GM18507 (cell line): ENCODE measurements at regions not wholly inside any gene's neighbourhood (a gene's known extent, or its start where the extent isn't known, plus 50 kb on each side); places are given as distances from the start of the nearest gene placed in this dataset.
A peak's percentile ranks its signal among the peaks of the same experiment; 100 is the strongest.
"Not testable (repeated sequence)": the region's sequence is repeated elsewhere in the genome, so short reads cannot be mapped to it uniquely, and the experiment has no call there.

Experiments used
- DNase-seq: peaks from one replicate; pipeline ENCODE4 v3.0.0; 2011; ENCODE audit warnings: low read depth; ENCODE audit not compliant: insufficient read length; ENCODE audit errors: extremely low spot score
- FAIRE-seq: peaks from 2 replicates; lab custom pipeline; 2011; peaks lifted over from hg19 to GRCh38; lab: Jason Lieb, UNC

DNA sequence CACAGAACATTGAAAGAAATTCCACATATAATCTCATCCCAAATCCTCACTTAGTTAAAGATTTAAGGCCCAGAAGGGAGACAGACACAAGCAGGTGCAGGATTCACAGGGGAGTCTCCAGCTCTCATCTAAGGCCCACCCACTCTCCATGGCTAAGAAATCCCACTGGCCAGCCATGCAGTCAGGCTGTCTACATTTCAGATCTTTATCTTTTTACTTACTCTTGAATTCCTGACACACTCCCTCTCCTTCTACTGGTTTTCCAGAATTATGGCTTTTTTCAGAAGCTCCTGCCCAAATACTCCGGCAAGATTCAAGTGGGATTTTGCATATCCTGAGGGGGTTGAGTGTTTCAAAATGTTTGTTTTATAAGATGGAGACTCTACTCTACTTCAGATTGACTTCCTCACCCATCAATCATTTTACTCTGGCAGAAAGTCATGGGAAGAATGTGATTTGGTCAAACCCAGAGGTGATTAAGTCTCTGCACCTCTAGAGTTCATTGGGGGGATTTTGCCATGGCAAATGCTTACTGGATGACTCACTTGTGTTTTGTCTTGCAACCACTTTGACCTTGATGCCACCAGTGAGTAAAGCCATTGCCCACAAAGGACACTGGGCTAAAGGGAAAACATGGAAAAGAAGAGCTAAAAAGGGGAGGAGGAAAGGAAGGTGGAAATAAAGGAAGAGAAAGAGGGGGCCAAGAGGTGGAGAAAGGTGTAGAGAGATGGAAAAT, 688.8 kb upstream of the SALL1 start:
- FAIRE-seq (no peak), DNase-seq (no peak)

DNA sequence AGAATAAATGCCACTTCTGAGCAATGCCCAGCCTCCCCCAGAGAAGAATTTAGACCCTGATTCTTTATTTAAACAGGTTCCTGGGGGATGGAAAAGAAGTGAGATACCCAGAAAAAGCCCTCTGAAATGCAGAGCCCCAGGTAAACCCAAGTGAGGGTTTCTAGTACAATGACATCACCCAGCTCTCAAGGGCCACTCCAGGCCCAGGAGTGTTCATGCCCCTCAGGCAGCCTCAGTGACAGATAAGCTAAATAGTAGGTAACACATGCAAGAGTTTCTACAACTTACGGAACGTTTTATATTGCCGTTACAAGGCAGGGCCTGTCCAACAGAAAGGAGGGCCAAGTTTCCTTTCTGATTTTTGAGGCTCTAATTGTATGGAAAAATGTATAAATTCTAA, 683.7 kb upstream of the SALL1 start:
- DNase-seq (no peak), FAIRE-seq (no peak)

DNA sequence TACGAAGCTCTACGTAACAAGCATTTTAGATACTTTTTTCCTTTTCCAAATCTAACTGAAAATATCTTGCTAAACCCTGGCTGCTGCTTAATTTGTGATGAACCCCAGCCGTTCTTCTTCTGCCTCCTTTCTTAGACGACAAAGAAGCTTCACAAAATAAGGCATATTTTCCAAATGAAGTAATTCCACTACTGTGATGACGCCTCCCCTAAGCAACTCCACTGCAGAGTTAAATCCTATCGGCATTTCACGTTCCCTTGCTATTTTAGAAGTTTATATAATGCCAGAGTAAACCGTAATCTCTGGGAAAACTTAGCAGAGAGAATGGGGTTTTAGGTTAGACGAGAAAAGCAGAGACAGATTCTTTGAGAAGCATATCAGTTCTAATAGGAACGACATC, 683.1 kb upstream of the SALL1 start:
- FAIRE-seq (no peak), DNase-seq (no peak)

DNA sequence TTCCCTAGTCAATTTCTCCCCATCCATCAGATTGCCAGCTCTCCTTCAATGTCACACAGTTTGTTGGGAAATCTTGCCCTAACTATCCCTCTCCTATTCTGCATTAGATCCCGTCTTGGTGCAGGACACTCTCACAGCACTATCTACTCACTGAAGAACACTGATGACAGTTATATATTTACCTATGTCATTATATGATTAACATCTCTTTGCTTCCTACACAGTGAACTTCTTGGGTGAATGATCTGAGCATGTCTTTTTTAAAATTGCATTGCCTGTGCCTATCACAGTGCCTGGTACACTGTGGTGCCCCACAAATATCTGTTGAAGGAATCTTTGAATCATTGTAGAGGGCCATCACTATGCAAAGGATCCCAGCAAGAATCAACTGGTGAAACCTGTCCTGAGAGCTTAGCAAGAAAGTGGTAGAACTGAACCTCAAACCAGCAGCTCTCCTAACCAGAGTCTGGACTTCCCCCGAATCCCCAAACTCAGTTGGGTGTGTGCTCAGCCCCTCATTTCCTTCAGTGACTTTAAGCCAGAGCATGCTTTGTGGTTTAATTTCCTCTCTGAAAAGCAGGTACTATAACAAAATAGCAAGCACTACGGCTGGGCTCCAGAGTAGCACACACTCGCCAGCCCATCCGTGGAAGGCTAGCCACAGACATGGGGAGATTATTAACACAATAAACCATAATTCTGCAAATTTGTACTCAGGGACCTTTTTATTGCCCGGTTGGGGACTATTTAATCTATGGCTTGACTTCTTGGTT, 680.7 kb upstream of the SALL1 start:
- DNase-seq (peak; percentile 1), FAIRE-seq (peak; percentile 35)

DNA sequence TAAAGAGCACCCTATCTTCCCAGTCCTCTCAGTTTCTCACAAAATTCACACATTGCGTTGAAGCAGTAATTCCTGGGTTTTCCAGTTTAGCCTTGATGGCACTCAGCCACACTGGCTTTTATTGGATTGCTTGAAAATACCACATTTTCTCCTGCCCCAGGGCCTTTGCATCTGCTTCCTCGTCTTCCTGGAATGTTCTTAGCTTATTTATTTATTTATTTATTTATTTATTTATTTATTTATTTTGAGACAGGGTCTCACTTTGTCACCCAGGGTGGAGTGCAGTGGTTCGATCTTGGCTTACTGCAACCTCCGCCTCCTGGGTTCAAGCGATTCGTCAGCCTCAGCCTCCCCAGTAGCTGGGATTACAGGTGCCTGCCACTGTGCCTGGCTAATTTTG, 680.0 kb upstream of the SALL1 start:
- DNase-seq, FAIRE-seq: not testable (repeated sequence)

DNA sequence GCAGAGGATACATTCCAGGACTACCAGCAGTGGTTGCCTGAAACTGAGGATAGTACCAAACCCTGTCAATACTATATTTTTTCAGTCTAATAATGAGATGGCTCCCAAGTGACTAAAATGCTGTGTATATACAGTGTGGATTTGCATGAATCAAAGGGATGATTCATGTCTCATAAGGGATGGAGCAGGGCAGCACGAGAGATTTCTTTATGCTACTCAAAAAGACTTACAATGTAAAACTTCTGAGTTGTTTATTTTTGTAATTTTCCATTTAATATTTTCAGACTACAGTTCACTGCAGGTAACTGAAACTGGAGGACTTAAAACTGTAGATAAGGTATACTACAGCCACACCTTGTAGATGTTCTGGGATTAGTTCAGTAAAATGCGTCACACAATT, 674.7 kb upstream of the SALL1 start:
- DNase-seq = no peak
- no peak for FAIRE-seq

DNA sequence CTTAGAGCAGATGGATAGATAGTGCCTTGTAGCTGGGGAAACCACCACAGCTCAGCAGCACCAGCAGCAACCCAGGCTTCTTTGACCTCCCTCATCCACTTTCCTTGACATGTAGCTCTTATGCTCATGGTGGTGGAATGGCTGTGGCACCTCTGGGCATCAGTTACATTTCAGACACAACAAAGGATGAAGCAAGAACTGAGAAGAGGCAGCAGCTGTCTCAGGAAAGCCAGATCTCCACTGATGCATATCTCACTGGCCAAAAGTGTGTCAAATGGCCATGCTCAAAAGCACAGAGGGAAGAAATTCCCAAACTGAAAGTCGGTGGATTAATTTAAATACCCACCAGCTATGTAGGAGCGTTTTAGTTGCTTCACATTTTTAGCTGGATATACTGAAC, 671.4 kb upstream of the SALL1 start:
- FAIRE-seq (no peak), DNase-seq (no peak)

DNA sequence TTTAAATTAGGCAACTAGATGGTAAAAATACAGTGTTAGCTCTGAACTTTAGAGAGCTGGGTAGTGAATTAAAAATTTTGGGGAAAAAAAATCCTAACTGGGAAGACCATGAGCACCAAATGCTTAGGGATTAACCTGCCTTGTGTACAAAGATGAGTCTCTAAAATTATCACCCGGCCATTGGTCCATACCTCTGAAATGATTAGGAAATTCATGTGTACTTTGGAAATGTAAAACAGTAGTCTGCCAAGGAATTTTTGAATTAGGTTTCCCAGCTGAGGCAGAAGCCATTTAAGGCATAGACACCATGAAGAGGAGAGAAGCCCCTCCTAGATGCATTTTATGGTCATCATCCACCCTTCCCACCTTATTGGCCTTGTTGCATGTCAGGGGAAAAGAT, 670.5 kb upstream of the SALL1 start:
- DNase-seq = no peak
- FAIRE-seq = no peak

DNA sequence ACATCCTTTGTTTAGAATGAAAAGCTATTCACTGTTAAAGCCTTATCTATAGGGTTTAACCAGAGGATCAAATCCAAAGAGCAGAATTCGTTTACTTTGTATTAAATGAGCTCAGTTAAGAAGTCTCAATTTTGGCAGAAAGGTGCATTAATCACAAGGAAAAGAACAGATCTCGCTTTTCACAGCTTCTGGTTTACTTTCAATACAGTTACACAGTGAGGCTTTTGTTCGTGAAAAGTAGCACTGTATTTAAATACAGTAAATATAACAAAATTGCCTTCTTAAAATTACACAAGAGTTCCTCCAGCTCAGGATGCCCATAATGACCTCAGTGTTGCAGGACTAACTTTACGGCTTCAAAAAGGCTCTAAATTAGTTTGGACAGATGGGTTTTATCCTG, 669.1 kb upstream of the SALL1 start:
- DNase-seq (no peak), FAIRE-seq (no peak)

DNA sequence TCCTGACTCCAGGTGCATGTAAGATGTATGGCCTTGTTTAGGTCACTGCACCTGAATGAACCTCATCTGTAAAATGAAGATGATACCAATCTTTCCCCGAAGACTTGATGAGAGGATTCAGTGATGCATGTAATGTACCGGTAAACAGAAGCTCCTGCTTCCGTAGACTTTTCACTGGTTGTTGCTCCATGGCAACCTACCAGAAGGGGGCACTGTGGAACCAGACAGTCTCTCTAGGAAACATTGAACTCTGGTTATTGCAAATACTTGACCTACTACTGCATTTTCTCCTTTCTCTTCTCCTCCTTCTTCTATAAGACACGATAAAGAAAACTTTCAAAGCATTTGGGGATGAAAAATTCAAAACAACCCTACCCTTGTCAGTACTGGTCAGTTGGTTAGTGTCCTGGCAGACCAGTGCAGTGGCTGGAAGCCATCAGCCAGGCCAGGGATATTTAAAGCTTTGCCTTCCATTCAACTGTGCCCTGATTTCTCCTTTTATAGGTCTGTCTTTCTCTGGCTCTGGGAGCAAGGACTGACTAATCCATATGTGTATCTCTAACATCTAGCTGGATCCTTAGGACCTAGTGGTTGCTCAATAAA, 667.4 kb upstream of the SALL1 start:
- FAIRE-seq (no peak), DNase-seq (no peak)

DNA sequence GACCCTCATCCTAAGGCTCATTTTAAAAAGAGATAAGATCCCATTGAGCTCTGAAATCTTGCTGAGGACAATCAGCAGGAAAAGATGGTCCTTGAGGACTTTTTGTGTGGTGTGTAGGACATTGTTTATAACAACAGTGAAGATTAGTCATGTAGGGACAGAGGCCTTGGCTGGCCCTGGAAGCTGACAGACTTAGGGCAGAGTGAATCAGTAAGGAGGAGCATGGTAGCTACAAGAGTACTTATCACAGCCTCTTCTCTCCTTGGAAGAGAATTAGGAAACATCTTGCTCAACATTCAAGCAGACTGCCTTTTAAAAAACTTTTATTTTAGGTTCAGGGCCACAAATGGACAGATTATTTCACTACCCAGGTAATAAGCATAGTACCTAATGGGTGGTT, 665.9 kb upstream of the SALL1 start:
- no peak for DNase-seq
- FAIRE-seq = no peak

DNA sequence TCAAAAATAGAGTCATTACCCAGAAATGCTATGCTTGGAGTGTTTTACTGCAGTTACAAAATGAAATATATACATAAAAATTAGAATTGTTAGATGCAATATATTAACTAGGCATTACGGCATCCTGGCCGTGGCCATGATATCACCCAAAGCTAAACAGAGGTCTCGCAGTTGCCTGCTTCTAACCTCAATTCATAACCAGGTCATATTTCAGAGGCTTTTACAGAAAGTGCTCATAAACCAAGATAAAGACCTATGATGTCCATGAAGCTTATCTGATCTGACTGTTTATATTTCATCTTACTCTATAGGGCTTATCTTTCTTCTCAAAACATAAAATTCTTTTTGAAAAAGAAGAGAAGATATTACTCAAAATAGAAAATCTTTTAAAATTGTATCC, 664.5 kb upstream of the SALL1 start:
- DNase-seq (no peak), FAIRE-seq (no peak)

DNA sequence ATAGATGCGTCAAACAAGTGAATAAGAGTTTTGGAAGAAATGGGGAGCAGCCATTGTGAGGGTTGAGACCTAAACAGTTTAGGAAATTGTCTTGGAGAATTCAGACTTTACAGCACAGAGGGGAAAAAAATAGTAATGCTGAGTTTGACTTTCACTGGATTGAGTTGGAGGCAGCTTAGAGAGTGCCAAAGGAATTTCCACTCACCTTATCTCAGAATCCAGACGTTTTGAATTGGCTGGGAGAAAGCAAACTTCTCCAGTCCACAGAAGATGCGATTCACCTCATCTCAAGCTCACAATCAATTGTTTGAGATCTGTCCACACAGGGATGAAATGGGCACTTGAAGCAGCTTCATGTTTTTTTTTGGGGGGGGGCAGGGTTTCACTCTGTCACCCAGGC, 663.5 kb upstream of the SALL1 start:
- no peak for DNase-seq
- FAIRE-seq = no peak

DNA sequence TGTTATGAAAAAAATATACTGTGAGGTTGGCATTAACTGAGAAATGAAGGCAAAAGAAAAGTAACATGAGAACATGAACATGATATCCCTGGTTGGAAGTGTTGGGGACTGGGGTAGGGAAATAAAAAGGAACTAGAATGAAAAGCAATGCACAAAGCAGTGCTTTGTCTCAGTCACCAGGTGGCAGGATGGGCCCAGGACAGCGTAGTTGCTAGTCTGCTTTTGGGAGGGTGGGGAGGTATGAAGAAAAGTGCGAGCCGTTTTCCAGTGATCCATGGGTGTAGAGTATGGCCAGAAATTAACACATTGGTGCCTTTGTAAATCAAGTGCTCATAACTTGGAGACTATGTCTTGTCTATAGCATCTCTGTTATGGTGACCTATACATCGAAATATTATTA, 662.5 kb upstream of the SALL1 start:
- no peak for FAIRE-seq

DNA sequence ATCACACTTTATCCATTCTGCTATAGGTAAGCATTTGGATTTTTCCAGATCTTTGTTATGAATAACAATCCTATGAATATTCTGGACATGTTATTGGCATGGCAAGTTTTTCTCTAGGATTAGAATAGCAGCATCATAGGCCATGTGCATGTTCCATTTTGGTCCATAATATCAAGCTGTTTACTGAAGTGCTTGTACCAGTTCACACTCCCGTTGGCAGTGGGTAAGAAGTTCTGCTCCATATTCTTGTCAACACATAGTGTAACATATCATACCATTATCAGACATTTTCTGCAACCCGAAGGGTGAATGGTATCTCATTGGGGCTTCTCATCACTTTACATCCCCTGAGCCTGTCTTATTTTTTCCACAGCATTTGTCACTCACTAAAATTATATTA, 661.9 kb upstream of the SALL1 start:
- DNase-seq = no peak
- no peak for FAIRE-seq

More for the DNA sequence above, 662.5 kb upstream of the SALL1 start:
- no peak for DNase-seq

DNA sequence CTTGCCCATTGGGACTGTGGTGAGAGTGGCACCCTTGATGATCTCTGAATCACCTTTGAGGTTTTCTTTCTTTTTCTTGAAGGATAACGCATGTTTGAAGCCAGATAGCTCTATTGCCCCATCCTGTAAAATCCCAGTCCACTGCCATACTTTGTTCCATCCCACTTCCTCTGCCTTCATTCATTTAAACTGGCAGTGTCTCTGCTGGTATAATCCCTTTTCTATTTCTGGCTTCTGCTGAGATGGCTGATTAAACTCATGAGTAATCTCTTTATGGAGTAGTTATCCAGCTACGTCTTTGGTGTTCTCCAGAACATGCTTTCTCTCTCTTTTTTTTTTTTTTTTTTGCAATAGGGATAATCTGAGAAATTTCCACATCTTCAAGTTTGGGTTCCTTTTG, 656.5 kb upstream of the SALL1 start:
- FAIRE-seq (no peak), DNase-seq (no peak)

DNA sequence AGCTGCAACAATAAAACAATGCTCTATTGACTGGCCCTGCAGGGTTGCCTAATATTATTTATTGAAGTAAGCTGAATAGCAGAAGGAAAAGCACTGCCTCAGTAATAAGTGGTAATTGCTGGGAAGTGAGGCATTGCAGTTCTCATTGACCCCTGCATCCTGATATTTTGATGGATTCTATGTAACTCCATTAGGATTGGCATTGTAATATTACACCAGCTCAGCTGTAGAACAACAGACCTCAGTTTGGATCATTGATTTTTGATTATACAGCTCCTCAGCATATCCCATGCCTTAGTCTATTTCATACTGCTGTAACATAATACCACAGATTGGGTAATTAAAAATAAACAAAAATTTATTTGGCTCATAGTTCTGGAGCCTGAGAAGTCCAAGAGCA, 650.6 kb upstream of the SALL1 start:
- DNase-seq (no peak), FAIRE-seq (no peak)

DNA sequence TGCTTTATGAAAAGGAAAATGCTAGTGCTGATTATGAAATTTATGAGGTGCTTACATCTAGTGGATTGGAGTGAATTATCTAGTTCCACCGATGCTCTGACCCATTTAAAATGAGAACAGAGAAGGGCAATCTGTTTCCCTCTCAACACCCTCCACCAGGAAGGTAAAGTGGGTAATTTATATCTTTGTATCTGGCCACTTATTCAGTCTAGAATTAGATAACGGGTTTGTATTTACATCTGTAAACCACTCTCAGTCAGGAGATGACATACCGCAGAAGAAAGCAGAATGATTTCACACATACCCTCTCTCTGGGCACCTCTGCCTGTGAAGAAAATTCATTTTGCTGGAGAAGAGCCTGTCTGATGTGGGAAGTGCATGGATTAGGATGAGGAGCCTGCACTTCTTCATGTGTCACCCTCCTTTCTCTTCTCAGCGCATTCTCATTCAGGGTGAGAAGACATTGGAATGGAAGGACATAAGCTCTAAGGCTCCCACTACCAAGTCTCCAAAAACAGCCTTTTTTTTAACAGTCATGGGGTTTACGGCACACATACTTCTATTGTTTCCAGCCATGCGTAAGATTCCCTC, 646.7 kb upstream of the SALL1 start:
- FAIRE-seq = no peak
- no peak for DNase-seq

DNA sequence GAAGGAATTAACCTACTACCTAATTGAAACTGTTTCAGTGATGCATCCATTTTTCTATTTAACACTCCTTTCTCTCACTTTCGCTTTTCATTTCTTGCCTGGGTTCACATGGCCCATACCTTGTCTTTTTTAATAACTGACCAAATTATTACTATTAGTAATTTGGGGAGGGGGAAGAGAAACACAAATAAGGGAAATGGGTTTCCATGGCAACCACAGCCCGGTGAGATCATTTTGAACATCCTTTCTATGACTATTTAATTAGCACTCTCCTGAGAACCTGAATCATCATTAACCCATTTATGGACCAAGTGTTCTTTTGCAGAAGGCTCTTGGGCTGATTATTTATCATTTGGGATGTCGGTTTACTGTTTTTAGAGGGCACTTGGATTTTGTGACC, 628.2 kb upstream of the SALL1 start:
- DNase-seq = no peak
- FAIRE-seq = no peak

DNA sequence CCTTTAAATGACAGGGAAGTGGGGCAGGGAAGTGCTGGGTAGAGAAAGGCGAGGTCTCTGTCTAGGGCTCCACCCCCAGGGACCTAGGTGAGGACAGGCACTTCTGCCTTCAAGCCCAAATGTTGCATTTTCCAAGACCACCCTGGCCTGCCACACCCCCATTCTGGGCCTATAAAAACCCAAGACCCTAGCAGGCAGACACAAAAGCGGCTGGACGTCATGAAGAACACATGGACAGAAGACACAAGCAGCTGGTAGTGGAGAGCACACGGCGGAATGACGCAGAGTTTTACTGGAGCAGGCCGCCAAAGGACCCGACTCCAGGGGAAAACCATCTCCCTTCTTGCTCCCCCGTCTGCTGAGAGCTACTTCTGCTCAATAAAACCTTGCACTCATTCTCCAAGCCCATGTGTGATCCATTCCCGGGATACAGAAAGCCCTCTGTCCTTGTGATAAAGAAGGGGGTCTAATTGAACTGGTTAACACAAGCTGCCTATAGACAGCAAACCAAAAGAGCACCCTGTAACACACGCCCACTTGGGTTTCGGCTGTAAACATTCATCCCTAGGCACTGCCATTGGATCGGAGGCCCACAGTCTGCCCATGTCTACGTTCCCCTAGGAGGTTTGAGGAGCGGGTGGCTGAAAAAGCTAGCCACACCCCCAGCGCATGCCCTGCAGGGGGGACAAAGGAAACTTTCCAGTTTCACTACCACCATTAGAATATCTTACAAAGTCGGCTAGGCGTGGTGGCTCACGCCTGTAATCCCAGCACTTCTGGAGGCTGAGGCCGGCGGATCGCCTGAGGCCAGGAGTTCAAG, 622.2 kb upstream of the SALL1 start:
- no peak for DNase-seq
- no peak for FAIRE-seq
